ENCODE measurements at regions not wholly inside any gene's neighbourhood (a gene's known extent, or its start where the extent isn't known, plus 50 kb on each side); places are given as distances from the start of the nearest gene placed in this dataset.

DNA sequence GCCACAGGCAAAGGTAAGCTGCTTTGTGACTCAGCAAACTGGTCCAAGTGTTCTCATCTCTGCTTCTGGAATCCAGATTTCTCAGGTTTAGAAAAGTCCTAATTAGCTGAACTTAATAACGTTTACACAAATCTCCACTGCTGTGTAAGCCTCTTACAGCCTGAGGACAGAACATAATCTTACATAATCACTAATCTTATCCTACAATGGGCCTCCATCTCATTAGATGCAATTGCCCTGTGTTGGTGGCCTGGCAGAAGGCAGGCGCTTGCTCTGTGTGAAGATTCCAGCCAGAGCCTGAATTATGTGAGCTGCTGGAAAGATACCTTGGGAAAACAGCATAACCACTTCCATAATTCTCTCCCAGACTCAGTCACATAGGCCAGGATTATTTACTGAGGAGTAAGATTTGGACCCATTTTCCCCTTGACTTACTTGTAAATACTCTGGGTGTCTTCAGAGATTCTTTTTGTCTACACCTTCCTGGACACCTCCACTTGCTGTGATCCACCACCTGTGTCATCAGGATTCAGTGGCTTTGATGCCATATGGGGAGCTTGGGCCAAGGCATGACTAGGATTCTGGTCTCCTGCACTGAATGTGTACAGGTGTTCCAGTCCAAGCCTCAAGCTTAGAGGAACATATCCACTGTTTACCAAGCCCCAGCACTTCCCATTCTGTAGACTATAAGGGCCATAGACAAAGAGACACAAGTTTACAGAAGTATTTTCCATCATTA, 104.4 kb downstream of the C6orf118 start:
- Histone ChIP-seq H3K27ac (ENCODE audit: low read length) (no peak overlapping the region), H3K9ac (ENCODE audit: low read length in 2 of 2) (no peak overlapping the region), H3K9me3 (ENCODE audit: control insufficient read depth in 2 of 2, low read length in 2 of 2) (no peaks in the 10 kb centered on the region), H3K36me3 (ENCODE audit: control insufficient read depth in 2 of 2, insufficient read depth in 2 of 2, low read length in 2 of 2) (no peaks in the 10 kb centered on the region), H3K4me1 (ENCODE audit: control insufficient read depth, insufficient read depth, low read length) (no peaks in the 10 kb centered on the region), H3K4me3 (ENCODE audit: low read length in 2 of 2) (no peak overlapping the region), H3K27me3 (ENCODE audit: control insufficient read depth in 1 of 2, insufficient read depth in 2 of 2, low read length in 2 of 2) (no peaks in the 10 kb centered on the region)

DNA sequence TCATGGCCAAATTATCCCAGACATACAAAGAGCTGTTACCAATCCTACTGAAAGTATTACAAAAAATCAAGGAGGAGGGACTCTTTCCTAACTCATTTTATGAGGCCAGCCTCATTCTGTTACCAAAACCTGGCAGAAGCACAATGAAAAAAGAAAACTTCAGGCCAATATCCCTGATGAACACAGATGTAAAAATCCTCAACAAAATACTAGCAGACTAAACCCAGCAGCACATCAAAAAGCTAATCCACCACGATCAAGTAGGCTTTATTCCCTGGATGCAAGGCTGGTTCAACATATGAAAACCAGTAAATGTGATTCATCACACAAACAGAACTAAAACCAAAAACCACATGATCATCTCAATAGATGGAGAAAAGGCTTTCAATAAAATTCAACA, 109.2 kb downstream of the C6orf118 start:
- Histone ChIP-seq H3K4me1 (ENCODE audit: control insufficient read depth, insufficient read depth, low read length) (no peaks in the 10 kb centered on the region), H3K9ac (ENCODE audit: low read length in 2 of 2) (no peak overlapping the region), H3K9me3 (ENCODE audit: control insufficient read depth in 2 of 2, low read length in 2 of 2) (peaks cover 1 to 6% of the 10 kb centered on the region in 2 donors), H3K27me3 (ENCODE audit: control insufficient read depth in 1 of 2, insufficient read depth in 2 of 2, low read length in 2 of 2) (no peaks in the 10 kb centered on the region), H3K4me3 (ENCODE audit: low read length in 2 of 2) (no peak overlapping the region), H3K36me3 (ENCODE audit: control insufficient read depth in 2 of 2, insufficient read depth in 2 of 2, low read length in 2 of 2) (no peaks in the 10 kb centered on the region), H3K27ac (ENCODE audit: low read length) (no peak overlapping the region)

DNA sequence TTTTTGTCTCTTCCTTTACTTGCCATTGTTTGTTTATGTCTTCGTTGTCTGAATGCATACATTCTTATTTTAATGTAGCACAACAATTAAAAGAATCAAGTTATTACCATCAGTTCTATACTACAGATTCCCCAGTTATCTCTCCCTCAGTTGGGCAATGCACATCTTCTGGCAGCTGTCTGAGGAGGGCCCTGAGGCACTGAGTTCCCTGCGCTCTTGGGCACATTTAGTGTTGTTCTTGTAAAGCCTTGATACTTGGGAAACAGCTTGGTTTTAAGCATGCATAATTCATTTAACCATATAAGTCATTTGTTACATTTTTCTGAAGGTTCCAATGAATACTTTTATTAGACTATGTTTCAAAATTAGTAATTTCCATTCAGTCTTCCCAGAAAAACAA, 117.9 kb downstream of the C6orf118 start:
- H3K9ac ChIP-seq (ENCODE audit: low read length in 2 of 2) = no peak overlapping the region
- H3K27me3 ChIP-seq (ENCODE audit: control insufficient read depth in 1 of 2, insufficient read depth in 2 of 2, low read length in 2 of 2) = no peaks in the 10 kb centered on the region
- no peaks in the 10 kb centered on the region for H3K4me1 ChIP-seq (ENCODE audit: control insufficient read depth, insufficient read depth, low read length)
- no peak overlapping the region for H3K4me3 ChIP-seq (ENCODE audit: low read length in 2 of 2)
- peaks cover 2 to 10% of the 10 kb centered on the region in 2 donors for H3K9me3 ChIP-seq (ENCODE audit: control insufficient read depth in 2 of 2, low read length in 2 of 2)
- H3K27ac ChIP-seq (ENCODE audit: low read length) = no peak overlapping the region
- no peaks in the 10 kb centered on the region for H3K36me3 ChIP-seq (ENCODE audit: control insufficient read depth in 2 of 2, insufficient read depth in 2 of 2, low read length in 2 of 2)

DNA sequence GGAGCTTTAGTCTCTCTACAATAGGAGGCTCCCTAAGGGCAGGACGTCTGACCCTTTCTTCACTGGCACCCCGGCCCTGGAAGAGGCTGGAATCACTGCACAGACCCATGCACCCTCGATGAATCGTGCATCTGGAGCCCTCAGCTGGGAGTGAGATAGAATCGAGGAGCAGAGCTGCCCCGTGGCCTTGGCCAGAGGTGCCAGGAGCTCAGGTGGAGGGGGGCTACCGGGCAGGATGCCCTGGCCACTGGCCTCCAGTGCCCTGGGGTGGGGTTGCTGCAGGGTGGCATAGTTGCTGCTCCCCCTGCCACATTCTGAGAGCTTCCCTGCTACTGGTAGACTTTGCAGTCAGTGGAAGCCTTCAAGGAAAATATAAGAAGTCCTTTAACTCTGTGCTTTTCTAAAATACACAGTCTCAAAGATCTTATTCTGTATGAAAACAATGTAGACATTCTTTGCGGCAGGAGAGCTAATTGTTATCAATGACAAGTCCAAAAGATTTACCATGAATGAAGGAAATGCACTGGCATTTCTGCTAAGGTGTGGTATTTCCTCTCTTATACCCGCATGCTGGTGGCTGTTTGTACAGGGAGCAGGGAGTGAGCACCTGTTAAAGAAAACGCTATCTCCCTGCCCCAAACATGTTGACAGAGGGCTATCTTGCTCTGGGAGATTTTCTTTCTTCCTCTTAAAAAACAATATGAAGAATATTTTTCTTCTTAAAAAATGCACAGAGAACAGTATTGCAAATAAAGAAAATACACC, 122.8 kb downstream of the C6orf118 start:
- H3K4me3 ChIP-seq (ENCODE audit: low read length in 2 of 2) = no peak overlapping the region
- H3K4me1 ChIP-seq (ENCODE audit: control insufficient read depth, insufficient read depth, low read length) = no peaks in the 10 kb centered on the region
- no peak overlapping the region for H3K27ac ChIP-seq (ENCODE audit: low read length)
- H3K36me3 ChIP-seq (ENCODE audit: control insufficient read depth in 2 of 2, insufficient read depth in 2 of 2, low read length in 2 of 2) = no peaks in the 10 kb centered on the region
- H3K9ac ChIP-seq (ENCODE audit: low read length in 2 of 2) = no peak overlapping the region
- no peaks in the 10 kb centered on the region for H3K27me3 ChIP-seq (ENCODE audit: control insufficient read depth in 1 of 2, insufficient read depth in 2 of 2, low read length in 2 of 2)
- H3K9me3 ChIP-seq (ENCODE audit: control insufficient read depth in 2 of 2, low read length in 2 of 2) = peaks cover 3 to 4% of the 10 kb centered on the region in 2 donors

DNA sequence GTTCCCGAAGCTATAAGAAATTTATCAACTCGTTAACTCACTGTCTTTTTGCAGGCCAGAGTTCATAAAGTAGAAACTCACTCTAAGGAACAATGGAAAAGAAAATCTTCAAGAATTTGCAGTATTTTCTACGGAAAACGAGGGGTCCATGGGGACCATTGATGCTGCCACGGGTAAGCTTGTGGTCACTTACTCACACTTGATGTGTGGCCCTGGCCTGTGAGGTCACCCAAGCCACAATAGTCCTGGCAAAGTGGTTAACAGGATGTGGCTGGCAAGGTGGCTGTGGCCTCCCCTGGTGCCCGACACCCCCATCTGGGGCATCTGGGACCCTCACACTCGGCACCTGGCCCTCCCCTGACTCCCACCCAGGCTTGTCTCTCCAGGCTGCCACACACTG, 123.4 kb downstream of the C6orf118 start:
- Histone ChIP-seq H3K27ac (ENCODE audit: low read length) (no peak overlapping the region), H3K36me3 (ENCODE audit: control insufficient read depth in 2 of 2, insufficient read depth in 2 of 2, low read length in 2 of 2) (no peaks in the 10 kb centered on the region), H3K27me3 (ENCODE audit: control insufficient read depth in 1 of 2, insufficient read depth in 2 of 2, low read length in 2 of 2) (no peaks in the 10 kb centered on the region), H3K4me3 (ENCODE audit: low read length in 2 of 2) (no peak overlapping the region), H3K9me3 (ENCODE audit: control insufficient read depth in 2 of 2, low read length in 2 of 2) (peaks cover 3 to 4% of the 10 kb centered on the region in 2 donors), H3K9ac (ENCODE audit: low read length in 2 of 2) (no peak overlapping the region), H3K4me1 (ENCODE audit: control insufficient read depth, insufficient read depth, low read length) (no peaks in the 10 kb centered on the region)

DNA sequence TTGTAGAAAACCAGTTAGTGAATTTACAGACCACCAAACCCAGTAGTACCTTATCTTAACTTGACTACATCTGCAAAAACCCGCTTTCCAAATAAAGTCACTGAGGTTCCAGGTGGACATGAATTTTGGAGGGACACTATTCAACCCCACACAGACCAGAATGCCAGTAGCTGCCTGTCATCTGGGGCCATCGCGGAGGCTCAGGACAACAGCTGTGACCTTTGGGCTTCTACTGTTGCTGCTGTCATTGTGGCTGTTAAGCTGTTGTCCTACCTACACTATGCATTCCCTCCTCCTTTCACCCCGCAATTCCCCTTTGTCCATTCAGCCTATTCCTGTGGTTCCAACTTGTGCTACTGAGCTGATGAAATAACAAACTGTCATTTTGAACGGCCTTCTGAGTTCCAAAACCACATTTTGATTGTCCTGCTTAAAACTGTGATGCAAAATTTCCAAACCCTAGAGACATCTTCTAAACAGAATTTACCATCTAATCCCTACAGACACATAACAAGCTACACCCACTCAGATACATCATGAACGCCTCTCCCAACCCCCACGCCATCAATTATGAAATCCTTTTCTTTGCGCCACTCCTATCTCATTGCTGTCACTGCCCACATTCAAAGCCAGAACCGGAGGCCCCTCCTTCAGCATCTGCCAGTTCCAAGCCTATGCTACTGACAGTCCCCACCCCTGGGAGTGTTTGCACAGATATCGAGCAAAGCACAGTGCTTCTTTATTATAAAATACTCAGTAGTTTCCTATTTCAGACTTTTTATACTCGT, 125.0 kb downstream of the C6orf118 start:
- no peaks in the 10 kb centered on the region for H3K27me3 ChIP-seq (ENCODE audit: control insufficient read depth in 1 of 2, insufficient read depth in 2 of 2, low read length in 2 of 2)
- H3K4me3 ChIP-seq (ENCODE audit: low read length in 2 of 2) = no peak overlapping the region
- H3K4me1 ChIP-seq (ENCODE audit: control insufficient read depth, insufficient read depth, low read length) = no peaks in the 10 kb centered on the region
- peaks cover 3 to 4% of the 10 kb centered on the region in 2 donors for H3K9me3 ChIP-seq (ENCODE audit: control insufficient read depth in 2 of 2, low read length in 2 of 2)
- no peak overlapping the region for H3K27ac ChIP-seq (ENCODE audit: low read length)
- H3K9ac ChIP-seq (ENCODE audit: low read length in 2 of 2) = no peak overlapping the region
- H3K36me3 ChIP-seq (ENCODE audit: control insufficient read depth in 2 of 2, insufficient read depth in 2 of 2, low read length in 2 of 2) = no peaks in the 10 kb centered on the region

DNA sequence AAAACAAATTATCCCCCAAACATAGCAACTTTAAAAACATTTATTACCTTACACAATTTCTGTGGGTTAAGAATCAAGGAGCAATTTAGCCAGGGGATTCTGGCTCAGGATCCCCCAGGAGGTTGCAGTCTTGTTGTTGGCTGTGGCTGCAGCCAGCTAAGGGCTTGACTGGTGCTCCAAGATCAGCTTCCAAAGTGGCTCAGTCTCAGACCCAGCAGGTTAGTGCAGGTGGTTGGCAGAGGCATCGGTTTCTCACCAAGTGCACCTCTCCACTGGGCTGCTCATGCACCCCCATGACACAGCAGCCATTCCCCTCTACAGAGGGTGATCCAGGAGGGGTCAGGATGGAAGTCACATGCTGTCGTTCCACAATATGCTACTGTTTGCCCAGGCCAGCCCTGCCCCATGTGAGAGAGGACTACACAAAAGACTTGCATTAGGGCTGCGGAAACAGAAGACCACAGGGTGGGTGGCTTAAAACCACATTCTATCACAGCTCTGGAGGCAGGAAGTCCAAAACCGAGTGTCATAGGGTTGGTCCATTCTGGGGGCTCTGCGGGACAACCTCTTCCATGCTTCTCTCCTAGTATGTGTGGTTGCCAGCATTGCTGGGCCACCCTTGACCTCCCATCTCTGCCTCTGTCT, 125.8 kb downstream of the C6orf118 start:
- Histone ChIP-seq H3K9me3 (ENCODE audit: control insufficient read depth in 2 of 2, low read length in 2 of 2) (peaks cover 3 to 4% of the 10 kb centered on the region in 2 donors), H3K9ac (ENCODE audit: low read length in 2 of 2) (no peak overlapping the region), H3K36me3 (ENCODE audit: control insufficient read depth in 2 of 2, insufficient read depth in 2 of 2, low read length in 2 of 2) (no peaks in the 10 kb centered on the region), H3K27me3 (ENCODE audit: control insufficient read depth in 1 of 2, insufficient read depth in 2 of 2, low read length in 2 of 2) (no peaks in the 10 kb centered on the region), H3K4me3 (ENCODE audit: low read length in 2 of 2) (no peak overlapping the region), H3K27ac (ENCODE audit: low read length) (no peak overlapping the region), H3K4me1 (ENCODE audit: control insufficient read depth, insufficient read depth, low read length) (no peaks in the 10 kb centered on the region)

DNA sequence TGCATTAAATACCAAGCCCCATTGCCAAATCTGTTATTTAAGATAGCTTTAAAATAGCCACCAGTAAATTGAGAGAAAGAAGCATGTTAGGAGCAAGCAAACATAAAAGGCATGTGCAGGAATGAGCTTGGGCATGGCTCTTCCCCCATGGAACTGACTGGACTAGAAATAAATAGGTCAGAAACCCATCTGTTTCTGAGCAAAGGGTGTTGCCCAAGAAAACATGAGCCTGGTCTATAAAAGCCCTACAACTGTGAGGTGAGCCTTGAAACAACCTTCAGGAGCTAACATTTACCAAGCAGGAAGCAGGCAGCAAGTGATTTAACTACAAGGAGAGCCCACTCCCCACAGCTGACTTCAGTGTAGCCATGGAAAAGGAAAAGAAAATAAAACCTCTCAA, 126.3 kb downstream of the C6orf118 start:
- Histone ChIP-seq H3K4me3 (ENCODE audit: low read length in 2 of 2) (no peak overlapping the region), H3K9me3 (ENCODE audit: control insufficient read depth in 2 of 2, low read length in 2 of 2) (peaks cover 3 to 4% of the 10 kb centered on the region in 2 donors), H3K36me3 (ENCODE audit: control insufficient read depth in 2 of 2, insufficient read depth in 2 of 2, low read length in 2 of 2) (no peaks in the 10 kb centered on the region), H3K9ac (ENCODE audit: low read length in 2 of 2) (no peak overlapping the region), H3K27me3 (ENCODE audit: control insufficient read depth in 1 of 2, insufficient read depth in 2 of 2, low read length in 2 of 2) (no peaks in the 10 kb centered on the region), H3K27ac (ENCODE audit: low read length) (no peak overlapping the region), H3K4me1 (ENCODE audit: control insufficient read depth, insufficient read depth, low read length) (no peaks in the 10 kb centered on the region)

DNA sequence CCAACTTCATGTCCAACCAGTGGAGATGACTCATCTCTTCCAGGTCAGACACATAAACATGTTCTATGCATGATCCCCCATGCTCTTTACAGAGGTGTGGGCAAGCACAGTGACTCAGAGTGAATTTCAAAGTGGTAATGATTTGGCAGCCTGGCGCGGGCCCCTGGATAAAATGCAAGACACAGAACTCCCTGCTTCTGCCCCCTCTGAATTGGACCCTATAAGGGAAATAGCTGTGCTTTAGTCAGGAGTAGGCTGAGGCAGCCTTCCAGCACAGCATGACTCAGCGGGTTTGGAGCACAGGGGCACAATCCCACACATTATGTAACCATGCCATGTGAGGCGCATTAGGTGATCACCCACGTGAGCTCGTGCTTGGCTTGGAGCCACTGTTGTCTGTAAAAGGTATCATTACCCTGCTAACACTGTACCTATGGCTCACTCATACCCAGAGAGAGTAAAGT, 127.4 kb downstream of the C6orf118 start:
- Histone ChIP-seq H3K4me1 (ENCODE audit: control insufficient read depth, insufficient read depth, low read length) (no peaks in the 10 kb centered on the region), H3K27ac (ENCODE audit: low read length) (no peak overlapping the region), H3K4me3 (ENCODE audit: low read length in 2 of 2) (no peak overlapping the region), H3K27me3 (ENCODE audit: control insufficient read depth in 1 of 2, insufficient read depth in 2 of 2, low read length in 2 of 2) (no peaks in the 10 kb centered on the region), H3K9me3 (ENCODE audit: control insufficient read depth in 2 of 2, low read length in 2 of 2) (peaks cover 3 to 4% of the 10 kb centered on the region in 2 donors), H3K36me3 (ENCODE audit: control insufficient read depth in 2 of 2, insufficient read depth in 2 of 2, low read length in 2 of 2) (no peaks in the 10 kb centered on the region), H3K9ac (ENCODE audit: low read length in 2 of 2) (no peak overlapping the region)

DNA sequence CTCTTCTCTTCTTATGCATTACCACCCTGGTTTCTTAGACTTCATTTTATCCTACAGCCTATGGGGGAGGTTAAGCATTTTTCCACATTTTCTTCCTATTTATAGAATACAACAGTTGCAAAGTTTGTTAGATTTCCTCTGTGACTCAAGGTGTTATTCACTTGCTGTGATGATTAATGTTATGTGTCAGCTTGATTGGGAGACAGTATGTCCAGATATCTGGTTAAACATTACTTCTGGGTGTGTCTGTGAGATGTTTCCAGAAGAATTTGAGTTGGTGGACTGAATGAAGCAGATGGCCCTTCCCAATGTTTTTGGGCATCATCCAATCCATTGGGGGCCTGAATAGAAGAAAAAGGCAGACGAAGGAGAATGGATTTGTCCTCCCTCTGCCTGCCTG, 131.3 kb downstream of the C6orf118 start:
- Histone ChIP-seq H3K9me3 (ENCODE audit: control insufficient read depth in 2 of 2, low read length in 2 of 2) (peaks cover 0 to 3% of the 10 kb centered on the region in 2 donors), H3K36me3 (ENCODE audit: control insufficient read depth in 2 of 2, insufficient read depth in 2 of 2, low read length in 2 of 2) (no peaks in the 10 kb centered on the region), H3K4me1 (ENCODE audit: control insufficient read depth, insufficient read depth, low read length) (no peaks in the 10 kb centered on the region), H3K4me3 (ENCODE audit: low read length in 2 of 2) (no peak overlapping the region), H3K27me3 (ENCODE audit: control insufficient read depth in 1 of 2, insufficient read depth in 2 of 2, low read length in 2 of 2) (no peaks in the 10 kb centered on the region), H3K9ac (ENCODE audit: low read length in 2 of 2) (no peak overlapping the region), H3K27ac (ENCODE audit: low read length) (no peak overlapping the region)

All from stomach smooth muscle (tissue), 2 donors.